Suprapubic skin (tissue), 4 donors: ENCODE measurements at regions not wholly inside any gene's neighbourhood (a gene's known extent, or its start where the extent isn't known, plus 50 kb on each side); places are given as distances from the start of the nearest gene placed in this dataset.

Experiments
- POLR2A ChIP-seq, 2 donors: fragments of 450-650 bp; IDR thresholded peaks; one replicate each; pipeline ENCODE4 v1.6.1; 2017; ENCODE audit warnings: antibody characterized with exemption in 2 of 2, mild to moderate bottlenecking in 2 of 2, moderate library complexity in 2 of 2
- POLR2AphosphoS5 ChIP-seq, 3 donors: sonication (generic); formaldehyde crosslinking; IDR thresholded peaks; one replicate each; pipeline ENCODE4 v1.6.1; 2017; ENCODE audit warnings: antibody characterized with exemption in 3 of 3
- TF ChIP-seq, protein P1 (sequence below), 2 donors: fragments of 200-600 bp in 1 of 2; fragments of 450-650 bp in 1 of 2; sonication (generic) in 1 of 2; IDR thresholded peaks; one replicate each; pipeline ENCODE4 v1.5.1; 2016 to 2019; ENCODE audit warnings: antibody characterized with exemption in 2 of 2, mild to moderate bottlenecking in 1 of 2, moderate library complexity in 1 of 2

DNA sequence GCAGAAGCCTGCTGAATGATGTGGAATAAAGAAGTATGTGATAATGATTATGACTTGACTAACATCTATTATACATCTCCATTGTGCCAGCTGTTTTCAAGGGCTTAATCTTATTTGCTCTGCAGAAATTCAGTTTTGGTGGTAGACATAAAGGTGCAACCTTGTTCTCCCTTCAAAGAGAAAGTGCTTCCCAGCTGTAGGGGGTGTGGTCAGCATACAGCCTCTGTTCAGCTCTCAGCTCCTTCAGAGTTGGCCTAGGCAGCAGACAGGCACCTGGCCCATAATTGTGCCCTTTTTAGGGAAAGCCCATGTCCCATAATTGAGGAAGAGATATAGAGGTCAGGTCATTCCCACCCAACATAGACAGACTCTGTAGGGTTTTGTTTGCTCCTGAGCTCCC lies 104.3 kb upstream of the EOMES start:
- TF ChIP-seq POLR2A (IDR thresholded peaks at IDR 0.05) (no peak), POLR2AphosphoS5 (IDR thresholded peaks at IDR 0.05) (no peak)
- TF ChIP-seq, protein P1, sequence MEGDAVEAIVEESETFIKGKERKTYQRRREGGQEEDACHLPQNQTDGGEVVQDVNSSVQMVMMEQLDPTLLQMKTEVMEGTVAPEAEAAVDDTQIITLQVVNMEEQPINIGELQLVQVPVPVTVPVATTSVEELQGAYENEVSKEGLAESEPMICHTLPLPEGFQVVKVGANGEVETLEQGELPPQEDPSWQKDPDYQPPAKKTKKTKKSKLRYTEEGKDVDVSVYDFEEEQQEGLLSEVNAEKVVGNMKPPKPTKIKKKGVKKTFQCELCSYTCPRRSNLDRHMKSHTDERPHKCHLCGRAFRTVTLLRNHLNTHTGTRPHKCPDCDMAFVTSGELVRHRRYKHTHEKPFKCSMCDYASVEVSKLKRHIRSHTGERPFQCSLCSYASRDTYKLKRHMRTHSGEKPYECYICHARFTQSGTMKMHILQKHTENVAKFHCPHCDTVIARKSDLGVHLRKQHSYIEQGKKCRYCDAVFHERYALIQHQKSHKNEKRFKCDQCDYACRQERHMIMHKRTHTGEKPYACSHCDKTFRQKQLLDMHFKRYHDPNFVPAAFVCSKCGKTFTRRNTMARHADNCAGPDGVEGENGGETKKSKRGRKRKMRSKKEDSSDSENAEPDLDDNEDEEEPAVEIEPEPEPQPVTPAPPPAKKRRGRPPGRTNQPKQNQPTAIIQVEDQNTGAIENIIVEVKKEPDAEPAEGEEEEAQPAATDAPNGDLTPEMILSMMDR (IDR thresholded peaks at IDR 0.05), result no peak
